NCI-H1436 (cell line): ENCODE measurements at regions not wholly inside any gene's neighbourhood (a gene's known extent, or its start where the extent isn't known, plus 50 kb on each side); places are given as distances from the start of the nearest gene placed in this dataset.

Experiments used
- DNase-seq: peaks from one replicate; lab custom pipeline; 2025; lab: John Stamatoyannopoulos, UW

GRCh38 chr12:34291001-34291400, 268.7 kb downstream of the ALG10 start:
- no peak for DNase-seq

GRCh38 chr12:34291426-34291901, 269.2 kb downstream of the ALG10 start:
- DNase-seq, result no peak

GRCh38 chr12:34292736-34293625, 270.7 kb downstream of the ALG10 start:
- DNase-seq, result no peak

GRCh38 chr12:34294137-34294536, 271.8 kb downstream of the ALG10 start:
- DNase-seq, result no peak

- DNase-seq, result no peak
Observed at GRCh38 chr12:34294671-34295365, 272.5 kb downstream of the ALG10 start.

GRCh38 chr12:34295366-34296142, 273.3 kb downstream of the ALG10 start:
- DNase-seq, result no peak

- no peak for DNase-seq
Observed at GRCh38 chr12:34296143-34297041, 274.1 kb downstream of the ALG10 start.

- no peak for DNase-seq
Observed at GRCh38 chr12:34297126-34297789, 275.0 kb downstream of the ALG10 start.

- no peak for DNase-seq
Observed at GRCh38 chr12:34297790-34298164, 275.5 kb downstream of the ALG10 start.

- DNase-seq, result no peak
Observed at GRCh38 chr12:34298176-34298970, 276.1 kb downstream of the ALG10 start.

- no peak for DNase-seq
Observed at GRCh38 chr12:34298971-34299801, 276.9 kb downstream of the ALG10 start.

- DNase-seq, result no peak
Observed at GRCh38 chr12:34299802-34300193, 277.5 kb downstream of the ALG10 start.

GRCh38 chr12:34300376-34301250, 278.3 kb downstream of the ALG10 start:
- no peak for DNase-seq

GRCh38 chr12:34301251-34302130, 279.2 kb downstream of the ALG10 start:
- no peak for DNase-seq

- DNase-seq, result no peak
Observed at GRCh38 chr12:34302131-34302885, 280.0 kb downstream of the ALG10 start.
